ENCODE measurements at regions not wholly inside any gene's neighbourhood (a gene's known extent, or its start where the extent isn't known, plus 50 kb on each side); places are given as distances from the start of the nearest gene placed in this dataset.

DNA sequence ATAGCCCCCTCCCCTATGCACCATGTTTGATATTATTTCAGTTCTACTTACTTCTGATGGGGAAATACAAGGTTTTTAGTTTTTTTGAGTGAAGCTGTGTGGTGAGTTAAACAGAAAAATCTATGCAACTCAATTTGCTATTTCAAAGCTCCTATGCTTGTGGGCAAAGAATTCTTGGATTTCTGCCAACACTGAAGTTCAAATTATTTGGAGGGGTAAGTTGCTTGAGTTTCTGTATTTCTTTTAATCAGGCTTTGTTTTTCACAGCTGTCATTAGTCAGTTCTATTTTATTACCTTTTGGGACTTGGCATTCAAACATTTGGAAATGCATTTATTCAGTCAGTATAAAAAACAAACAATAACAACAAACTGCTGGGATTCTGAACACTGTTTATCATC is 407.5 kb upstream of the MGAT4C start:
- peaks cover 8% of the 10 kb centered on the region for H3K9me3 Mint-ChIP-seq
- no peaks in the 10 kb centered on the region for H3K36me3 Mint-ChIP-seq (ENCODE audit: low read depth)
- no peaks in the 10 kb centered on the region for H3K4me1 Mint-ChIP-seq (ENCODE audit: low read depth)
- no peak overlapping the region for H3K27ac Mint-ChIP-seq
- no peak overlapping the region for H3K4me3 Mint-ChIP-seq
- H3K27me3 Mint-ChIP-seq: no peaks in the 10 kb centered on the region

DNA sequence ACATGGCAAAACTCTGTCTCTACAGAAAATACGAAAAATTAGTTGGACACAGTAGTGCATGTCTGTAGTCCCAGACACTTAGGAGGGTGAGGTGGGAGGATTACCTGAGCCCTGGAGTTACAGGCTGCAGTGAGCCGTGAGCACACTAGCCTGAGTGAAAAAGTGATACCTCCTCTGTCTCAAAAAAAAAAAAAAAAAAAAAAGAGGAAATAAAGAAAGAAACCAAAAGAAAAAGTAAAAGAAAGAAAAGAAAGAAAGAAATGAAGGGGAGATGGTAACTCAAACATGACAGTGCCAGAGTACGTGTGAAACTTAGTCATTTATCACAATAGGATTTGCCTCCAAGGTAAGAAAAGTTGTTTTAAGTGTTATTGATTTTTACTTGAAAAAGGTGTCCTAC is 407.0 kb upstream of the MGAT4C start:
- Mint-ChIP-seq H3K27me3 (no peaks in the 10 kb centered on the region), H3K9me3 (peaks cover 6% of the 10 kb centered on the region), H3K4me3 (no peak overlapping the region), H3K36me3 (ENCODE audit: low read depth) (no peaks in the 10 kb centered on the region), H3K4me1 (ENCODE audit: low read depth) (no peaks in the 10 kb centered on the region), H3K27ac (no peak overlapping the region)

DNA sequence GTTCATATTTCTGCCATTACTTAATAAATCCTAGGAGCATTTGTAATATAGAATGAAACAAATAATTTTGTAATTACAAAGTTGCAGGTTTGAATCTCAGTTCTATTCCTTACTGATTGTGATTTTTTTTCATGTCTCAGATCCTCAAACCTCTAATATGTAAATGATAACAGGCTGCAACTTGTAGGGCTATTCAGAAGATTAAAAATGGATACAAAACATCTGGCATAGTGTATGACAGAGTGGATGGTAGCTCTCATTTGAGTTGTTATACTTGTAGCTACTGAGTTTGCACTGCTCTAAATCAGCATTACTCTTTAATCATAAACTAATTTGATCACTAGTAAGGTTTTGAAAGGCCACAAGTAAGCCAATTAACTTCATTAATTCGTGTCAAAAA is 406.3 kb upstream of the MGAT4C start:
- Mint-ChIP-seq H3K27ac (no peak overlapping the region), H3K36me3 (ENCODE audit: low read depth) (no peaks in the 10 kb centered on the region), H3K27me3 (no peaks in the 10 kb centered on the region), H3K4me3 (no peak overlapping the region), H3K9me3 (peaks cover 3% of the 10 kb centered on the region), H3K4me1 (ENCODE audit: low read depth) (no peaks in the 10 kb centered on the region)

DNA sequence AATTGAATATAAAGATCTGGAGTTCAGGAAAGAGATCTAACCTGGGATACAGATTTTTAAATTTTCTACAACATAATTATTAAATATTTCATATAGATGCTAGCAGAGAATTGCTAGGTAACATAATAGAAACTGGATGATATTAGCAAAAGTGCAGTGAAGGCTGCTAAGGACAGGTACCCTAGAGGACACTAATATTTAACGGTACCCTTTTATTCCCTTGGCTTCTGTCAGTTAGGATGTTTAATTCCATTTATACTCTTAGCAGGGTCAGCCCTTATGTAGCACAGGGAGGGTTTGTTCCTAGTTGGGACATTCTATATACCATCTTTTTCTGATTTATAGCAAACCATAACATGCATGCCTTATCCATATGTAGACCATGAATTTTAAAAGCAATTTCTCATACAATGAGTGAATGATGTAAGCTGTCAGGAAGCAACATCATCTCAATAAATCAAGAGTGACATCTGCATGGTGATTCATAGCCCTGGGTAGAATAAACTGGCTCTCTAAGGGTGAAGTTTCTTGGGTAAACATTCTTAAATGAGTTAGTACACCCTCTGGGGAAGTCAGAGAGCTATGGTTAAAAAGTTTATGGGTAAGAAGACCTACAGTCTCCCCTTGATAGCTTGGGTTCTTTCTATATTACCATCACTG is 404.4 kb upstream of the MGAT4C start:
- Mint-ChIP-seq H3K36me3 (ENCODE audit: low read depth) (no peaks in the 10 kb centered on the region), H3K9me3 (peaks cover 3% of the 10 kb centered on the region), H3K27ac (no peak overlapping the region), H3K27me3 (no peaks in the 10 kb centered on the region), H3K4me1 (ENCODE audit: low read depth) (no peaks in the 10 kb centered on the region), H3K4me3 (no peak overlapping the region)

DNA sequence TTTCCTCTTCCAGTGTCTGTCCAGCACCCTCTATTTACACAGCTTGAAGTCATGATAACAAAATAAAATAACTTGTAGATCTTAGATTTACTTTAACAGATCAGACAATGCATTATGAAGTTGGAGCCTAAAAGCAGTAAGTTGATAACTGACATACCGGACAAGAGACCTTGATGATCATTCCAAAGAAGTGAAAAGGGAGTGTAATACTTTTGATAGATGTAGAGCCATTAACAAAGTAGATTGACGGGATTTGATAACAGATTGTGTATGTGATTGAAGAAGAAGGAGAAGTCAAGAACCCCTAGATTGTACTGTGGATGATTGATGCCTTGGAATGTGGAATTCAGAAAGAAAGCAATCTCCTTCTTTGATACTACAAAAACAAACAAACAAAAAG is 403.8 kb upstream of the MGAT4C start:
- no peak overlapping the region for H3K4me3 Mint-ChIP-seq
- no peaks in the 10 kb centered on the region for H3K36me3 Mint-ChIP-seq (ENCODE audit: low read depth)
- H3K27me3 Mint-ChIP-seq: no peaks in the 10 kb centered on the region
- H3K9me3 Mint-ChIP-seq: peaks cover 3% of the 10 kb centered on the region
- H3K27ac Mint-ChIP-seq: no peak overlapping the region
- H3K4me1 Mint-ChIP-seq (ENCODE audit: low read depth): no peaks in the 10 kb centered on the region

DNA sequence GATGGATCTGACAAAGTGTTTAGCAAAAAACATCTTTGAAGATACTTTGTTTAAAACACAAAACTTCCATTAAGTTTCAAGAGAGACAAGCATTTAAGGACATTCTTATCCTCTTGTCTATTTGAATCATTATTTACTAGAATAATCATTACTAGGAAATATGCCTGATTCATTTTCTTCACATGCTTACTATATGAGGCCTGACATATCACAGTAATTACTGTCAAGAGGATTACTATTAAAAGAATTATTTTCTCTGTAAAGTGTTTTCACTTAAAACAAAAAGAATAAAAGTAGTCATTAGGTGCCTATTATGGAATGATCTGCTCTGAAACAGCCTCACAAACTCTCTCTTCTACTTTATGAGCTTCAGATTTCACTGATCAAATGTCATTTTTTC is 402.1 kb upstream of the MGAT4C start:
- H3K4me1 Mint-ChIP-seq (ENCODE audit: low read depth): no peaks in the 10 kb centered on the region
- H3K4me3 Mint-ChIP-seq: no peak overlapping the region
- no peaks in the 10 kb centered on the region for H3K27me3 Mint-ChIP-seq
- no peaks in the 10 kb centered on the region for H3K36me3 Mint-ChIP-seq (ENCODE audit: low read depth)
- peaks cover 3% of the 10 kb centered on the region for H3K9me3 Mint-ChIP-seq
- H3K27ac Mint-ChIP-seq: no peak overlapping the region

DNA sequence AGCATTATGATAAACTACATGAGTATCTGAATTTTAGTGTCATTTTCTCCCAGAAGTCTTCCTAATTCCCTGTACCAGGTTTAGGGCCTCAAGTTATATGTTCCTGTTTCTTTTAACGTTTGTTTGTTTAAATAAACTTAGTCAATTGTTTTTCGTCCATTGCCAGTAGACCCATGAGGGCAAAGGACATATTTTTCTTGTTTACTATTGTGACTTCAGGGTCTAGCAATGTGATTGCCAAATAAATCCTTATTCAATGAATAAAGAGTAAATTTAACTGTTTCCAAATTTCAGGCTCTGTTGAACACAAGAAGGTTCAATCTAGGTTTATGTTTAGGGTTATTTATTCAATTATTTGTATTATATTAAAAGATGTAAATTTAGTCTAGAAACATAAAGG is 391.6 kb upstream of the MGAT4C start:
- no peak overlapping the region for H3K27ac Mint-ChIP-seq
- no peaks in the 10 kb centered on the region for H3K4me1 Mint-ChIP-seq (ENCODE audit: low read depth)
- no peak overlapping the region for H3K4me3 Mint-ChIP-seq
- no peaks in the 10 kb centered on the region for H3K27me3 Mint-ChIP-seq
- no peaks in the 10 kb centered on the region for H3K9me3 Mint-ChIP-seq
- no peaks in the 10 kb centered on the region for H3K36me3 Mint-ChIP-seq (ENCODE audit: low read depth)

DNA sequence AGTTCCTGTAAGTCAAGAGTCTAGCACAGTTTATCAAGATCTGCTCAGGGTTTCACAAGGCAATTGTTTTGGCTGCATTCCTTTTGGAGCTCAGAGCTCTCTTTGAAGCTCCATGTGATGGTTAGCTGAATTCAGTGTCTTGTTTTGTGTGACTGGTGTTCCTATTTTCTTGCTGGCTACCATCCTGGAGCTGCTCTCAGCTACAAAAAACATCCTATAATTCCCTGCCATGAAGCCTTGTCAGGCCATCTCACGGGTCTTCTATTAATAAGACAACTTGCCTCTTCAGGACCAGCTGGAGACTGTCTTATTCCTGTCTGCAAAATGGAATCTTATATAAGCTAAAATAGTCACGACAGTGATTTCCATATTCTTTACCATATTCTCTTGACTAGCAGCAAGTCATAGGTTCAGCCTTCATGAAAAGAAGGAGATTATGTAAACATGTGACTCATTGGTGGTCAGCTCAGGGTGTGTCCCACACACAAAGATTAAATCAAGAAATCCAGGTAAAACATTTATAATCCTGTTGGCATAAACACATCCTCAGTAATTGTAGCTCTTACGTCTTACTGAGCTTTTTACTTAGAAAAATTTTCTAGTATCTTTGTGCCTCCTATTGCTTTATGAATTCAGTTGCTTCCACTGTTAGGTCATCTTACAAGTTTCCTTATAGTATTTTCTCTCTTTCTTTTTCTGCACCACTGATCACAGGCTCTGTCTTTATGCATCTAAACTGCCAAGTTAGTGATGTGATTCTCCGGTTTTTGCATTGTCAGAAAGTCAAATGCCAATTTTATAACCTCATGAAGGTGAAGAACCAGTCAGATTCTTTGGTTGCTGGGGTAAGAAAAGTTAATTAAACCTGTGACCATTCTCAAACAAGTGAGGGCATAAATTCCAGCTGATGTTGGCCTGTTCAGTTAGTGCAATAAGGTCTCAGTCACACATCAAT is 378.5 kb upstream of the MGAT4C start:
- Mint-ChIP-seq H3K27me3 (no peaks in the 10 kb centered on the region), H3K4me3 (no peak overlapping the region), H3K9me3 (peaks cover 9% of the 10 kb centered on the region), H3K27ac (no peak overlapping the region), H3K4me1 (ENCODE audit: low read depth) (no peaks in the 10 kb centered on the region), H3K36me3 (ENCODE audit: low read depth) (no peaks in the 10 kb centered on the region)

DNA sequence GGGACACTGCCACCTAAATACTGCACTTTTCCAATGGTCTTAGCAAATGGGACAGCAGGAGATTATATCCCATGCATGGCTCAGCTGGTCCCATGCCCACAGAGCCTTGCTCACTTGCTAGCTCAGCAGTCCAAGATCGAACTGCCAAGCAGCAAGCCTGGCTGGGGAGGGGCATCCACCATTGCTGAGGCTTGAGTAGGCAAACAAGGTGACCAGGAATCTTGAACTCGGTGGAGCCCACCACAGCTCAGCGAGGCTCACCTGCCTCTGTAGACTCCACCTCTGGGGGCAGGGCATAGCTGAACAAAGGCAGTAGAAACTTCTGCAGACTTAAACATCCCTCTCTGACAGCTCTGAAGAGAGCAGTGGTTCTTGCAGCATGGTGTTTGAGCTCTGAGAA is 370.8 kb upstream of the MGAT4C start:
- peaks cover 41% of the 10 kb centered on the region for H3K9me3 Mint-ChIP-seq
- H3K4me3 Mint-ChIP-seq: no peak overlapping the region
- H3K27me3 Mint-ChIP-seq: no peaks in the 10 kb centered on the region
- H3K36me3 Mint-ChIP-seq (ENCODE audit: low read depth): no peaks in the 10 kb centered on the region
- no peaks in the 10 kb centered on the region for H3K4me1 Mint-ChIP-seq (ENCODE audit: low read depth)
- no peak overlapping the region for H3K27ac Mint-ChIP-seq

DNA sequence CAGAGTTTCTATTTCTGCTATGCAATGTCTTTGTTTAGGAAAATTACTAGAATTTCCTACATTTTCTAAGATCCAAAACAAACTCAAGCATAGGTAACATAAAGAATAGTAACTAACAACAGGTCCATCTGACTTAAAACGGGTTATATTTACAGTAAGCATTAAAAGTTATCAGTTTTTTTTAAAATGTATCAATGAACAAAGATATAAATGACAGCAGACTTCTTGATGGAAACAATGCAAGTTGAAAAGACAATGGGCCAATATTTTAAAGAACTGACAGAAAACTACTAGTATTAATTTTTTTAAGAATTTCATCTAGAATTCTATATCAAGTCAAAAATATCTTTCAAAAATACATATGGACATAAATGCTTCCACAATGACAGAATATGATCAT is 367.1 kb upstream of the MGAT4C start:
- H3K4me1 Mint-ChIP-seq (ENCODE audit: low read depth): no peaks in the 10 kb centered on the region
- H3K27me3 Mint-ChIP-seq: no peaks in the 10 kb centered on the region
- peaks cover 33% of the 10 kb centered on the region for H3K9me3 Mint-ChIP-seq
- H3K27ac Mint-ChIP-seq: no peak overlapping the region
- H3K4me3 Mint-ChIP-seq: no peak overlapping the region
- no peaks in the 10 kb centered on the region for H3K36me3 Mint-ChIP-seq (ENCODE audit: low read depth)

DNA sequence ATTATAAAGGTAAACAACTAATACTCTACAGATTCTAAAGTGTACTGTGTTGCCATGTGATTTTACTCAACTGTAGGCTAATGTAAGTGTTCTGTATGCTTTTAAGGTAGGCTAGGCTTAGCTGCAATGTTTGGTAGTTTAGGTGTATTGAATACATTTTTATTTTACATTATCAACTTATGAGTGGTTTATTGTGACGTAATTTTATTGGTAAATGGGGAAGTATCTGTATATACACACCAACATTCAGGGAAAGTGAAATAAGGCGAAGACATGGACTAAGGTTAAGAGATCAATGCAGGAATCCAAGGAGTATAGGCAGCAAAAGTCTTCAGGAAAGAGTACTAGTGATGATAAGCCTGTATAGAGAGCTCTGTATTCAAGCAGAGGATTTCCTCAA is 365.8 kb upstream of the MGAT4C start:
- Mint-ChIP-seq H3K4me1 (ENCODE audit: low read depth) (no peaks in the 10 kb centered on the region), H3K36me3 (ENCODE audit: low read depth) (no peaks in the 10 kb centered on the region), H3K4me3 (no peak overlapping the region), H3K9me3 (peaks cover 29% of the 10 kb centered on the region), H3K27ac (no peak overlapping the region), H3K27me3 (no peaks in the 10 kb centered on the region)

DNA sequence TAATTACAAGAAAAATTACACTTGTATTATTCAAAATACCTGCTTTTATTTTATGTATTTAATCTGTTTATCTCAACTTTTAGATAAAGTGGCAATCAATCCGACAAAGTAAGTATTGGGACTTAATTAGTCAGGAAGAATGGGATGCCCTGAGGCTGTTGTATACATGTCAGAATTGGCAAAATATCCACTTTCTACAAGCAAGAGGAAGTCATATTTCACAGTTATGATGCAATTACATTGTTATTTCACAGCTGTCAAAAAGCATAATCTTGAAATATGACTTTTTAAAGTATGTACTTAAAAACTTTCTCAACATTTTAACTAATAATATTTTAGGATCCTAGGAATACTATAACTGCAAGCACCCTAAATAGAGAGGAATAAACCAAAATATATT is 357.1 kb upstream of the MGAT4C start:
- Mint-ChIP-seq H3K4me1 (ENCODE audit: low read depth) (no peaks in the 10 kb centered on the region), H3K36me3 (ENCODE audit: low read depth) (no peaks in the 10 kb centered on the region), H3K27ac (no peak overlapping the region), H3K9me3 (peaks cover 4% of the 10 kb centered on the region), H3K27me3 (no peaks in the 10 kb centered on the region), H3K4me3 (no peak overlapping the region)

DNA sequence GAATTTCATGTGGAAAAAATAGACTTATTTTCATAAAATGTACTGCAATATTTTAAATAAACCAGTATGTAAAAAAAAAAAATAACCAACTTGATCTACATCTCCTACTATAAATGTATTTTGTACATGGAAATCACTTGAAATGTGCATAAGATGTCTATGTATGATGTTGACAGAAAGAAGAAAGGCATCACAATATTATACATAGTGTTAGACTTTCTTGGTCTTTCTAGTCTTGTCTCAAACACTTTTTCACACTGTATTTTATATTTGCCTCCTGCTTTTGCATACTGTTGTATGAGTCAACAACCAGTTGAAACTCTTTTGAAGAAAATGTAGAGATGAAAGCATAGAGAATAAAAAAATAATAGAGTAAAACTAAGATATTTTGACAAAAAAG is 352.4 kb upstream of the MGAT4C start:
- H3K4me1 Mint-ChIP-seq (ENCODE audit: low read depth): no peaks in the 10 kb centered on the region
- H3K9me3 Mint-ChIP-seq: no peaks in the 10 kb centered on the region

DNA sequence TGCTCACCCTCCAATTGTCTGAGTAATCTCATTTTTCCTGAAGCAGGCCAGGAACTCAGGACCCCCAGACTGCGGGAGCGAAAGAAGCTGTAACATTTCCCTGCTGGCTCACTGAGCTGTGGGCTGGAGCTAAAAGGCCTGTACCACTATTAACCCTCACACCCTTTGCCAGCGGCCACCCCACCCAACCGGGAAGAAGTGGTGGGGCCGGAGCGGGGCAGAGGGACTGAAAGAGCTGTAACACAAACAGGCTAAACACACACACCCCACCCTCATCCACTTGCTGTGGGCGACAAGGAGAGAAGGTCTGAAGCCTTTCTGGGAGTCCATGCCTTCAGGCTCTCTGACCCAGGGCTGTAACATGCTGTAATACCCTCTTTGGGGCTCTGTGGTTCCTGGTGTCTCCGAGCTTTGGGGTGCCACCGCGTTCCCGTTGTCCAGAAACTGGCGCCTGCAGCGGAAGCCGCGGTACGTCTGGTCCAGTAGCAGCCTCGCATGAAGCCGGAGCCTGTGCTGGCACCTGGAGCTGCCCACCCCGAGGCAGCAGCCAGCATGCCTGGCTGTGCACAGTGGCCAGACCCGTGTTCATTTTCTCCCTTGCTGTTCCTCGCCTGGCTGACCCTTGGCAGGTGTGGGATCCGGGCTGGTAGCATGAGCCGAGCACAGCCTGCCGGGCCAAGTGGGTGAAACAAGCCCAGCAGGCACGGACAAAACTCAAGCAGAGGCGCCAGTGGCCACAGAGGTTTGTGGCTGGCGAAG is 345.5 kb upstream of the MGAT4C start:
- no peaks in the 10 kb centered on the region for H3K9me3 Mint-ChIP-seq
- no peak overlapping the region for H3K4me3 Mint-ChIP-seq
- H3K36me3 Mint-ChIP-seq (ENCODE audit: low read depth): no peaks in the 10 kb centered on the region
- H3K27ac Mint-ChIP-seq: no peak overlapping the region
- H3K4me1 Mint-ChIP-seq (ENCODE audit: low read depth): no peaks in the 10 kb centered on the region
- no peaks in the 10 kb centered on the region for H3K27me3 Mint-ChIP-seq

More for the DNA sequence above, 352.4 kb upstream of the MGAT4C start:
- no peak overlapping the region for H3K4me3 Mint-ChIP-seq
- no peaks in the 10 kb centered on the region for H3K27me3 Mint-ChIP-seq
- no peaks in the 10 kb centered on the region for H3K36me3 Mint-ChIP-seq (ENCODE audit: low read depth)
- no peak overlapping the region for H3K27ac Mint-ChIP-seq

DNA sequence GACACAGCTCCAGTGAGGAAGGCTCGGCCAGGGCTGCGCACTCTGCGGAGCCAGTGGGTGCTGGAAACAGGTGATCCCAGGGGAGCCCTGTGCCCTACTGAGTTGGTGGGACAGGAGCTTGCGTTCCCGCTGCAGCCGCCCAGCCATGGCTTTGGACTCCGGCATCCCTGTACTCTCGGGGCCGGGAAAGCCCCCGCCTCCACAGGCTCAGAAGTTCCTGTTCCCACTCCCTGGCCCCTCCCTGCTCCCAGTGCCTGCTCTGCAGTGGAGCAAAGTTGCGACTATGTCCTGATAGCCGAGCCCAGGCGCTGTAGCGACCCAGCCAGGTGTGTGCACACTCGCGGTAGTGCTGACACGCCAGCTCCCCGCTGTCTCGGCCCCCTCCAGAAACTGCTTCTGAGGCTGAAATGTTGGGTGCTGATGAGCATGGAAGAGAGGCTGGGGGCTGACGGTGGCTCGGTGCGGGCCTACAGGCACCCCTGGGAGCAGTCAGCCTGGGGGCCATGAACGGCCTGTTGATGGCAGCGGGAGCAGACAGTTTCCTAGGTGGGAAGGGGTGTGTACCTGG is 344.6 kb upstream of the MGAT4C start:
- H3K4me3 Mint-ChIP-seq: no peak overlapping the region
- H3K9me3 Mint-ChIP-seq: no peaks in the 10 kb centered on the region
- H3K27me3 Mint-ChIP-seq: no peaks in the 10 kb centered on the region
- H3K27ac Mint-ChIP-seq: no peak overlapping the region
- no peaks in the 10 kb centered on the region for H3K36me3 Mint-ChIP-seq (ENCODE audit: low read depth)
- no peaks in the 10 kb centered on the region for H3K4me1 Mint-ChIP-seq (ENCODE audit: low read depth)
